HepG2 (cell line): ENCODE measurements at regions not wholly inside any gene's neighbourhood (a gene's known extent, or its start where the extent isn't known, plus 50 kb on each side); places are given as distances from the start of the nearest gene placed in this dataset.

Experiments
- KDM4B ChIP-seq: sonication (generic); formaldehyde crosslinking; IDR thresholded peaks from 2 replicates; pipeline ENCODE4 v1.4.0; 2020; ENCODE audit warnings: missing genetic modification reagents
- POLR2A ChIP-seq, 2 experiments: IDR thresholded peaks; 2 replicates each; pipeline ENCODE4 v1.6.1; 2011; ENCODE audit warnings: low read depth in 2 of 2, low read length in 2 of 2, mild to moderate bottlenecking in 1 of 2, moderate library complexity in 1 of 2; ENCODE audit not compliant: insufficient read depth in 1 of 2

- no peak for TF ChIP-seq POLR2A (IDR thresholded peaks at IDR 0.05; ENCODE audit: insufficient read depth in 1 of 2, low read depth in 2 of 2, low read length in 2 of 2)
- no peak for TF ChIP-seq KDM4B (CRISPR knock-in tag)
These were observed 50.6 kb upstream of the SPPL2A start for GRCh38 chr15:50815958-50816590.
